Breast epithelium (tissue), 3 donors: ENCODE measurements at regions not wholly inside any gene's neighbourhood (a gene's known extent, or its start where the extent isn't known, plus 50 kb on each side); places are given as distances from the start of the nearest gene placed in this dataset.

Experiments used
- CTCF ChIP-seq, 3 donors: fragments of 450-650 bp; IDR thresholded peaks; one replicate each; pipeline ENCODE4 v1.5.1; 2016 to 2017; ENCODE audit warnings: antibody characterized with exemption in 3 of 3, mild to moderate bottlenecking in 3 of 3, moderate library complexity in 3 of 3
- POLR2A ChIP-seq: fragments of 450-650 bp; IDR thresholded peaks from one replicate; pipeline ENCODE4 v1.6.1; 2016; ENCODE audit warnings: antibody characterized with exemption, mild to moderate bottlenecking, moderate library complexity

DNA sequence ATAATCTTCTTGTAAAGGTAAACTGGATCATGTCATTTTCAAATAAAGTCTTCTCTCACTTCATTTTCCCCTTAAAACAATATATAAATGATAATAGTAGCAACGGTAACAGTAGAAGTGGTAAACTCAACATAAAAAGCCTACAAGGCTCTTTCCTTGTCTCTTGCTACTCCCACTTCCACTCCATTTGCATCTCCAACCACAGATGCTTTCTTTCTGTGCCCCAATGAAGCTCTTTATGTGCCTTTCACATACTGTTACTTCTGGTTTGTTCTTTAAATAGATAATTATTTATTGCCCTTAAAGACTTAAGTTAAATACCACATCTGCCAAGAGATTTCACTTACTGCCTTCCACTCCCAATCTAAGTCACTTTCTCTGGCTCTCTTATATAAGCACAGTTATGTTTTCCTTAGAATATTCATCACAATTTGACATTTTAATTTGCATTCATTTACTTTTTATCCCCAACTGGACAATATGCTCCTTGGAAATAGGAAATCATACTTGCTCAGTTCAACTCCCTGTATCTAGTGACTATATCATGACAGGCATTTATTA lies 149.9 kb downstream of the CRPPA start:
- TF ChIP-seq CTCF (IDR thresholded peaks at IDR 0.05) (no peak), POLR2A (no peak)
